AG04449 (cell line): ENCODE measurements at regions not wholly inside any gene's neighbourhood (a gene's known extent, or its start where the extent isn't known, plus 50 kb on each side); places are given as distances from the start of the nearest gene placed in this dataset.
A peak's percentile ranks its signal among the peaks of the same experiment; 100 is the strongest.

Experiments
- CTCF ChIA-PET: fragments of 350-600 bp; formaldehyde crosslinking; extraction: SDS; loops from one replicate; lab custom pipeline; 2021; ENCODE audit warnings: antibody characterized with exemption; lab: Yijun Ruan, JAX
- POLR2A ChIA-PET: fragments of 400-600, 350-600 bp; formaldehyde crosslinking; extraction: SDS; loops from one replicate; lab custom pipeline; 2020; ENCODE audit warnings: antibody characterized with exemption, inconsistent platforms; lab: Yijun Ruan, JAX
- DNase-seq: peaks from one replicate; pipeline ENCODE4 v3.0.0-alpha.2; 2010; ENCODE audit warnings: low read depth, low spot score
- H3K4me3 ChIP-seq: 2 replicates; pipeline ENCODE4 v1.5.1; 2011; ENCODE audit warnings: low read depth, mild to moderate bottlenecking, control low read depth, low read length
- TF ChIP-seq, protein P1 (sequence below): IDR thresholded peaks from one replicate; pipeline ENCODE4 v1.5.1; 2011; ENCODE audit warnings: mild to moderate bottlenecking, moderate library complexity, low read length, control low read depth, inconsistent platforms; ENCODE audit not compliant: insufficient read depth; ENCODE audit errors: missing control alignments

DNA sequence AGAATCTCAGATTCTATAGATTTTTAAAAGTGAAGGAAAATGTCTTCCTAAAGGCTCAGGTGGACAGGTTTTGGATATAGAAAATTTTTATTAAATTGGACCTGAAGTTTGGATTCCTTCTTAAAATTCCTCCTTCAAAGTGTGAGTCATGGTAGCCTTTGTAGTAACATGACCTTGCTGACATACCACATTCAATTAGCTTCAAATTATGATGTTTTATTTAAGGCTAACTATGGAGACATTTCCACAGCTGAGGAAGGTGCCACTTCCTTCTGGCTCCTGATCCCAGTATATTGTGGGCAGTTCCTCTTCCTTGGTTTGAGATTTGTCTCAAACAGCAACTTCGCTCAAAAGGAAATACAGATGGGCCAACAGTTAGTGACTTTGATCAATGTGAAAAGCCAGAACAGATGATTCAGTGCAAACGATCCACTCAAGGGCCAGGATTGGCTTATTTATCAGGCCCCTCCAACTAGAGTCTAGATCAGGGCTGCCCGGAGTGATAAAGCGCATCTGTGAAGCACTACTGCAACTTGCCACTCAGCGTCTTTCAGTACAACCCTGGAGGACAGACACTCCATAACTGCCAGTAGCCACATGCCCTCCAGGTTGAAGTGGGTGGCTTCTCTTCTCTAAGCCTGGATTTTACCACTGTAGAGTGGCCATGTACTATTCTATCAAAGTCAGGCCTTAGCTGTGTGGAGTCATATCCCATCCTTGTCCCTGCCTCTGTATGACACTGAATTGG lies 573.5 kb downstream of the KIF20B start:
- no peak overlapping the region for H3K4me3 ChIP-seq
- DNase-seq: no peak
- TF ChIP-seq, protein P1, sequence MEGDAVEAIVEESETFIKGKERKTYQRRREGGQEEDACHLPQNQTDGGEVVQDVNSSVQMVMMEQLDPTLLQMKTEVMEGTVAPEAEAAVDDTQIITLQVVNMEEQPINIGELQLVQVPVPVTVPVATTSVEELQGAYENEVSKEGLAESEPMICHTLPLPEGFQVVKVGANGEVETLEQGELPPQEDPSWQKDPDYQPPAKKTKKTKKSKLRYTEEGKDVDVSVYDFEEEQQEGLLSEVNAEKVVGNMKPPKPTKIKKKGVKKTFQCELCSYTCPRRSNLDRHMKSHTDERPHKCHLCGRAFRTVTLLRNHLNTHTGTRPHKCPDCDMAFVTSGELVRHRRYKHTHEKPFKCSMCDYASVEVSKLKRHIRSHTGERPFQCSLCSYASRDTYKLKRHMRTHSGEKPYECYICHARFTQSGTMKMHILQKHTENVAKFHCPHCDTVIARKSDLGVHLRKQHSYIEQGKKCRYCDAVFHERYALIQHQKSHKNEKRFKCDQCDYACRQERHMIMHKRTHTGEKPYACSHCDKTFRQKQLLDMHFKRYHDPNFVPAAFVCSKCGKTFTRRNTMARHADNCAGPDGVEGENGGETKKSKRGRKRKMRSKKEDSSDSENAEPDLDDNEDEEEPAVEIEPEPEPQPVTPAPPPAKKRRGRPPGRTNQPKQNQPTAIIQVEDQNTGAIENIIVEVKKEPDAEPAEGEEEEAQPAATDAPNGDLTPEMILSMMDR: no peak
- ChIA-PET POLR2A (no interaction called here), CTCF (no interaction called here)

DNA sequence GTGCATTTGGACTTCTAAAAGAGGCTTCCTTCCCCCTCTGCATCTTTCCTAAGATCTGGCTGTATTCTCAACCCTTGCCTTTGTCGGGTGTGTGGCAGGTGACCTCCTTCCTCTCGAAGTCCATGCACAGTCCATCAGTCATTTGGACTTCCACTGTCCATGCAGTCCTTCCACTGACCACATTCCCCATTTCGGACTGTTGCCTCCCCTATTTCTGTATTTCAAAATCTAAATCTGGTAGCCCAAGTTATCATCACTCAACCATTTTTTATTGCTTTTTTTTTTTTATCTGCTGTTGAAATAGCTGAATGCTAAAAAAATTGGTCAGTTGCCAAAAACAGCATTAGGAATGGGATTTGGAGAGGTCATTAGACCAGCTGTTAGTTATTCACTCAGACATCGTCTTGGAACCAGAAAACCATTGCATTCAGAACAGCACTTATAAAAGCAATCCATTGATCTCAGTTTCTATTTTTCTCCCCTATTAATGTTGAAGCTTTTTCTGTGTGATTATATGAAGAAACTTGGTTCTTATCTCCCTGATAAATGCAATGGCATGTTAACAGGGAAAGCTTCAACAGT lies 575.6 kb downstream of the KIF20B start:
- ChIA-PET POLR2A (no interaction called here), CTCF (no interaction called here)
- TF ChIP-seq, protein P1: no peak
- H3K4me3 ChIP-seq: no peak overlapping the region
- no peak for DNase-seq

DNA sequence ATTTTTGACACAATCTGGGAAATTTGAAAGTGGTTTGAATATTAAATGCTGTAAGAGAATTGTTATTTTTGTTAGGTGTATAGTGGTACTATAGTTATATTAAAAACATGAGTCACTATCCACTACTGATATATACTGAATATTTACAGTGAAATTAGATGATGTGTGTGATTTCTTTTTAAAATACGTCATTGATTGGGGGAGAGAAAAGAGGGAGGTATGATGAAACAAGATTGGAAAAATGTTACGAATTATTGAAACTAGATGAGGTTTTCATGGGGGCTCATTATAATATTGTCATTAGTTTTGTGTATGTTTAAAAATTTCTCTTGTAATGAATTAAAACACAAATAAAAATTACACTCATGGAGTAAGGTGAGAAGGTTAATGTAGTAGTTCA lies 571.4 kb downstream of the HTR7 start:
- ChIA-PET POLR2A (no interaction called here), CTCF (no interaction called here)
- TF ChIP-seq, protein P1: no peak
- no peak for DNase-seq
- H3K4me3 ChIP-seq: no peak overlapping the region

DNA sequence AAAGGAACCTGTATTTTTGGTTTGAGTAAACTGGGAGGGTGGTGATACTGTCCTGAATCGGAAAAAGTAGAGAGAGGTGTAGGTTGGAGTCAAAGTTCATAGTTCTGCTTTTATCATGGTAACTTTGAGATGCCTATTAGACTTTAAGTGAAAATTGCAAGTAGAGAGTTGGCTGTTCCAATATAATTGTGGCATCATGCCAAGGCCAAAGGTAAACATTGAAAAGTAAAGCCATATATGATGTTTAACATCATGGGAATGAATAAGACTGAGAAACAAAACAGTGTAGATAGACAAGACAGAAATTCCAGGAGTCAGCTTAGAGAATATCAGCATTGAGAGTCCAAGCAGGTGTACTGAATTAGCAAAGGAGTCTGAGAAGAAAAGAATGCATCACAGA lies 570.9 kb downstream of the HTR7 start:
- TF ChIP-seq, protein P1: no peak
- DNase-seq: no peak
- no peak overlapping the region for H3K4me3 ChIP-seq
- ChIA-PET CTCF (interaction anchor here (1.7 kb wide), 1 partner anchor 306 kb away, joined by 9 read pairs; no protein-coding TSS in a partner anchor), POLR2A (no interaction called here)

DNA sequence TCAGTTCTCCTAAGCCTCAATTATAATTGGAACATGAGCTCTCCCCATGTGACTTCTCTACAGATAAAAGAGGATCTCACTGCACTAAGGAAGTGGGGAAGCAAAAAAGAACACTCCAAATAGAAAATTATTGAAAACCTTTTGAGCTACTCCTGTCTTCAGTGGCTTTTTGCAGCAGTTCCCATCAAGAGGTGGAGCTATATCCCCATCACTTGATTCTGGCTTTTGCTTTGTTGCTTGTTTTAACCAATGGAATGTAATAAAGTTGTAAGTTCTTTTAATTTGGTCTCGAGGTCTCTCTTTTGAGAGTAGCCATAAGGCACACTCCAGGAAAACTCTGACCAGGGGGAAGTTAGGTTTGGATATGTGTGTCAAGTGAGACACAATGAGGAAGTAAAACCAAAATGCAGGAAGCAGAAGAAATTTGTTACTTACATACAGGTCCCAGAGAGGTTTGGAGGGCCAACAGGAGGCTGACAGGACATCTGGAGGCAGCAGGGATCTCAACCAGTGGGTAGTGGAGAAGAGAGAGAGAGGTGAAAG lies 569.4 kb downstream of the HTR7 start:
- ChIA-PET CTCF (interaction anchor here (0.7 to 2.0 kb wide), 4 partner anchors 303 to 499 kb away, joined by 3 to 13 read pairs (median 6); no protein-coding TSS in a partner anchor), POLR2A (no interaction called here)
- TF ChIP-seq, protein P1: peak; percentile 31
- no peak overlapping the region for H3K4me3 ChIP-seq
- DNase-seq: no peak

DNA sequence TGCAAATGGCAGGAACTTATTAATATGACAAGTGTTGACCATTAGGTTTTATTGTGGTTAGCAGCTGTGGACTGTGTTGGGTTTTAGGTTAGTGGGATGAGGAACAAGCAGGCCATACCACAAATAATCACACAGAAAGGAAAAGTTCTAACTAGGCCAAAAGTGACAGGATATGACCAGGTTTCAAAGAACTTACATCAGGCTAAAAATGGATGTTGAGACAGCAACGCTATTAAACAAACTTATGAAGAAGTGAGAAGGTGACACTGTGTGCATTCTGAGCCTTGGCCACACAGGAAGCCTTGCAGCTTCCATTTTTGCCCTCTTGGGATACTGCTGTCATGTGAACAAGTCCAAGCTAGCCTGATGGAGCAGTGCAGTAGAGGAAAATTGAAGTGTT lies 568.8 kb downstream of the HTR7 start:
- no peak overlapping the region for H3K4me3 ChIP-seq
- TF ChIP-seq, protein P1: no peak
- DNase-seq: no peak
- ChIA-PET CTCF (interaction anchor here (0.7 to 2.0 kb wide), 3 partner anchors 302 to 499 kb away, joined by 3 to 13 read pairs (median 3); no protein-coding TSS in a partner anchor), POLR2A (no interaction called here)
